Upper lobe of left lung (tissue), 4 donors: ENCODE measurements at regions not wholly inside any gene's neighbourhood (a gene's known extent, or its start where the extent isn't known, plus 50 kb on each side); places are given as distances from the start of the nearest gene placed in this dataset.

Source experiments
- CTCF ChIP-seq, 6 experiments: fragments of 450-650 bp in 4 of 6; fragments of 200-600 bp in 2 of 6; sonication (generic) in 2 of 6; IDR thresholded peaks; one replicate each; pipeline ENCODE4 v1.5.1; 2016 to 2019; ENCODE audit warnings: antibody characterized with exemption in 6 of 6
- POLR2A ChIP-seq, 4 donors: fragments of 450-650 bp; IDR thresholded peaks; one replicate each; pipeline ENCODE4 v1.5.1; 2016 to 2017; ENCODE audit warnings: antibody characterized with exemption in 4 of 4, mild to moderate bottlenecking in 2 of 4

DNA sequence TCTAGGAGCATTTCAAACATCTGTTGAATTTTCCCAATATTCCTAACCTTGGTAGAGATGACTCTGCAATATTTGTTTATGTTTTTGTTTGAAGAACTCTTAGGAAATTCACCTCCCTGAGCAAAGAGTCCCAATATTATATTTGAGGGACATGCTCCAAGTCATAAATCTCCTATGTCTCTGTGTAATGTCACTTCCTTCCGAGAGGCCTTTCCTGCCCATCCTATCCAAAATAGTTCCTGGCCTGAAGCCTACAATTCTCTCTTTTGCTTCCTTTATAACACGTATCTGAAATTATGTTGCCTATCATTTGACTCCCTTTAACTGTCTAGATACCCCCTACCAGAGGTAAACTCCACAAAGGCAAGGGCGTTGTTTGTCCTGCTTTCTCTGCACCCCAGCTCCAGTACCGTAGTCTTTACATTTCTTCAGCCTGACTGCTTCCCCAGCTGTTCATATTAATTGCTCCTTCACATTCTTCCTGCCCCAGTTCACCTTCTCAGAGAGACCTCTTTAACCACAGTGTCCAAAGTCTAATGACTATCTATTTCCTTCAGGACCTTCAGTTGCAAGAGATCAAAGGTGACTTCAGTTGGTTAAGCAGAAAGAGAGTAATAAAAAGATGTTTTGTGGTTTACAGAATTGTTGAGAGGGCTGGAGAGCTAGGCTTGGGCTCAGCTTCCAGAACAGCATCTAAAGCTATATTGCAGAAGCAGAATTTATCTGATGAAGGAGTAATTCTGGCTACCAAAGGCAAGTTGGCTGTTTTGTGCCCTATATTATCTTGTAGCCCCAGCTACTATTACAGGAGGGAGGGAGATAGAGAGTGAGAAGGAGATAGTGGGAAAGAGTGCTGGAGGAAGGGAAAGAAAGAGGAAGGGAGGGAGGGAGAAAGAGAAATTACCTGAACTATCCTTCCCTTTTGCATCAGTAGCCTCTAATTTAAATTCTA is 109.3 kb upstream of the TMEM161B start:
- no peak for TF ChIP-seq POLR2A (IDR thresholded peaks at IDR 0.05)
- no peak for TF ChIP-seq CTCF (IDR thresholded peaks at IDR 0.05)
